Testis (tissue), 2 donors: ENCODE measurements at regions not wholly inside any gene's neighbourhood (a gene's known extent, or its start where the extent isn't known, plus 50 kb on each side); places are given as distances from the start of the nearest gene placed in this dataset.

Source experiments
- POLR2A ChIP-seq: fragments of 450-650 bp; IDR thresholded peaks from one replicate; pipeline ENCODE4 v1.6.1; 2017; ENCODE audit warnings: antibody characterized with exemption, mild to moderate bottlenecking, moderate library complexity
- TF ChIP-seq, protein P1 (sequence below), 3 experiments: fragments of 450-650 bp in 2 of 3; fragments of 200-600 bp in 1 of 3; sonication (generic) in 1 of 3; IDR thresholded peaks; one replicate each; pipeline ENCODE4 v1.5.1; 2016 to 2019; ENCODE audit warnings: antibody characterized with exemption in 3 of 3, mild to moderate bottlenecking in 2 of 3, moderate library complexity in 1 of 3

DNA sequence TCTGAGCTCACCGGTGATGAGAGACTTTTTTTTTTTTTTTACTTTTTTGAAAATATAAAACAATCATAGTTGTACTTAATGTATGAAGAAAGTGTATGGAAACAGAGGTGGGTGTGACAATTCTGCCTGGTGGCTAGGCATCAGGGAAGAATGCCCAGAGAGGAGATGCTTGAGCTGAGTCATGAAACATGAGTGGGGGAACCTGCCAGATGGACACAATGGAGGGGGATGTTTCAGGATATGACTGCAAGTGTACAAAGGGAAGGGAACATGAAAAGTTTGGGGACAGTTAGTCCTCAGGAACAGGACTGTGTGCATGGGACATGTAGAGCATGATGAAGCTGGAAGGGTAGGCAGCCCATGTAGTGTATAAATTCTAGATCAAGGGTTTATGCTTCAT is 274.2 kb upstream of the E2F7 start:
- TF ChIP-seq POLR2A = no peak
- TF ChIP-seq, protein P1, sequence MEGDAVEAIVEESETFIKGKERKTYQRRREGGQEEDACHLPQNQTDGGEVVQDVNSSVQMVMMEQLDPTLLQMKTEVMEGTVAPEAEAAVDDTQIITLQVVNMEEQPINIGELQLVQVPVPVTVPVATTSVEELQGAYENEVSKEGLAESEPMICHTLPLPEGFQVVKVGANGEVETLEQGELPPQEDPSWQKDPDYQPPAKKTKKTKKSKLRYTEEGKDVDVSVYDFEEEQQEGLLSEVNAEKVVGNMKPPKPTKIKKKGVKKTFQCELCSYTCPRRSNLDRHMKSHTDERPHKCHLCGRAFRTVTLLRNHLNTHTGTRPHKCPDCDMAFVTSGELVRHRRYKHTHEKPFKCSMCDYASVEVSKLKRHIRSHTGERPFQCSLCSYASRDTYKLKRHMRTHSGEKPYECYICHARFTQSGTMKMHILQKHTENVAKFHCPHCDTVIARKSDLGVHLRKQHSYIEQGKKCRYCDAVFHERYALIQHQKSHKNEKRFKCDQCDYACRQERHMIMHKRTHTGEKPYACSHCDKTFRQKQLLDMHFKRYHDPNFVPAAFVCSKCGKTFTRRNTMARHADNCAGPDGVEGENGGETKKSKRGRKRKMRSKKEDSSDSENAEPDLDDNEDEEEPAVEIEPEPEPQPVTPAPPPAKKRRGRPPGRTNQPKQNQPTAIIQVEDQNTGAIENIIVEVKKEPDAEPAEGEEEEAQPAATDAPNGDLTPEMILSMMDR (IDR thresholded peaks at IDR 0.05) = no peak
